HG03520 (cell line): ENCODE measurements at regions not wholly inside any gene's neighbourhood (a gene's known extent, or its start where the extent isn't known, plus 50 kb on each side); places are given as distances from the start of the nearest gene placed in this dataset.
"Not testable (repeated sequence)": the region's sequence is repeated elsewhere in the genome, so short reads cannot be mapped to it uniquely, and the experiment has no call there.

Source experiments
- ATAC-seq: cut with Tn5 transposase; IDR thresholded peaks from one replicate; pipeline ENCODE4 v1.9.1; 2021; ENCODE audit warnings: mild to moderate bottlenecking, moderate library complexity; ENCODE audit not compliant: unreplicated experiment

DNA sequence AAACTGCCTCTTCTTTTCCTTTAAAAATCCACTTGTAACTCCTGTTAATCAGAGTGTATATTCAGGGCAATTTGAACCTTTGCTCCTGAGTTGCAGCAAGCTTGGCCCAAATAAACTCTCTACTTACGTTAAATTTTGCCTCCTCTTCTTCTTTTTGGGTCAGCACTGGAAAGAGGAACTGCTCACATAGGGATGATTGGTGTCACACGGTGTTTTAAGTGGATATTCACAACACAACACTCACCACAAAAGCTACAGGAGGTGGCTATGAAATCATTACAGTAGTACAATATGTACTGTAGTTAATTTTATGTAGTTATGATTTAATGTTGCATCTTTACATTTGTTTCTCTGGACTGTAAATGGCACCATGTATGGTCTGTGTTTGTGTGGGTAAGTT is 96.8 kb upstream of the DOCK9 start:
- ATAC-seq = no peak

DNA sequence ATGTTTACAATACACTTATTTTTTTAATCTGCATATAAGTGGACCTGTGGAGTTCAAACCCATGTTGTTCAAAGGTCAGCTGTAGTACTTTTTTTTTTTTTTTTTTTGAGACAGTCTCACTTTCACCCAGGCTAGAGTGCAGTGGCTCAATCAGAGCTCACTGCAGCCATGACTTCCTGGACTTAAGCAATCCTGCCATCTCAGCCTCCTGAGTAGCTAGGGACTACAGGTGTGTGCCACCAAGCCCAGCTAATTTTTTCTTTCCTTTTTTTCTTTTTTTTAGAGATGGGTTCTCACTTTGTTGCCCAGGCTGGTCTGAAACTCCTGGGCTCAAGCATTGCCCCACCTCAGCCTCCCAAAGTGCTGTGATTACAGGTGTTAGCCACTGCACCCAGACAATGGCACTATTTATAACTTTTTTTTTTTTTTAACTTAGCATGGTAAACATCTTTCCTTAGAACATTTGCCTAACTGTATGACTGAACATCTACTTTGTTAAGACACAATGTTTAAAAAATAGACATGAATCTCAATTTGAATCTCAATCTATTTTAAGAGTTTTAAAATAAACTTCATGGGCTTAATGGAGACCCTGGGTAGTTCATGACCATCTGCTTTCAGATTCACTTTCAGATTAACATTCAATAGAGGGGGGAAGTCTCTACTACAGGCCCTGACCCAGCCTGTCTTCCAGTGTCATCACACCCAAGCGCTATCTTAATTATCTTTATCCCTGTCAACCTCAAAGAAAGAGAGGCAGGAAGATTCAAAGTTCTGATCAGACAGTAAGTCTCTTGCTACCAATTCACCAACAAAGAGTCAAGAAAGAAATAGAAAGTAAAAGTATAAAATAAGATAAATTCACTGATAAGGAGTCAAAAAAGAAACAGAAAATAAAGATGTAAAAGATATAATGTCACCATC is 97.7 kb upstream of the DOCK9 start:
- ATAC-seq = peak; percentile 88

DNA sequence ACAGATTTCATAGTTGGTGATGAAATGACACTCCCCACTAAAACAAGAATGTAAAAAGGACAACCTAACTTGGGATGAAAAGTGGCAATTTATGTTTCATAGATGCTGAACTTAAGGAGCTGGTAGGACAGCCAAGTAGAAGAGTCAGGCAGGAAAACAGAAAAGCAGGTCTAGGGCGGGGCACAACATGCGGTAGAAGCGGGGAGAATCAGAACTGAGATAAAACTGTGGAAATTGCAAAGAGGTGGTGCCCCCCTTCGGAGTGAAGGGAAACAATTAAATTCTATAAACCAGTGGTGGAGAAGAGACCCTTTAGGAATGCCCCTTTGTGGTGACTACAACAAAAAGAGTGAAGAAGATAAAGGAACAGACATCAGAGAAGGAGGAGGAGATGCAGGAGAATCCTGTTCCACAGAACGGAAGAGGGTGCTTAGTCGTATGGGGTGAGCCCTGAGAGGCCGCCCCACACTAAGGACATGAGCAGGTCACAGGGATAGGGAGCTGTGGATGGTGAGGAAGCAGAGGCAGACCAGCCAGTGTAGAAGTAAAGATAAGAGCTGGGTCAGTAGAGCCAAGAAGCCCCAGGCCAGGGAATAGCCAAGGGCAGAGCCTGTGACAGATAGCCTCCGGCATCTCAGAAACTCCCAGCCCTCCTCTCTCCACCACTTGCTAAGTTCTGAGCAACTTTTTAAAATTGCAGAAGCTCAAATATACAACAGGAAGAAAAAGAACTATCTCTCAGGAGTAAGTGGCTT is 100.3 kb upstream of the DOCK9 start:
- ATAC-seq = no peak

DNA sequence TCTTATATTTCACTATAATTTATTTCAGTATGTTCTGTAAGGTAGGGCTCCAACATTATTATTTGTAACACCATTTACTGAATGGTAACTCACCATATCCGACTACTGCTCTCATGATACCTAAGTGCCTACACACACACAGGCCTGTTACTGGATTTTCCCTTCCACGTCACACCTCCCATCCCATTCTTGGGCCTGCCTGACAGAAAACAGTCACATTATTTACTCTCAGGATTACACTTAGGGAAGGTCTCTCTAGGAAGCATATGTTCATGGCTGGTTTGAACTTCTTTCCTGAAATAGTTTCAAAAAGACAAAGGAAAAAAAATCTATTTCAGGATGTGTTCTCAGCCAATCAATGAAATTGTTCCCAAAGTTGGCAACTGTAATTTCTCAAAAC is 102.3 kb upstream of the DOCK9 start:
- ATAC-seq = no peak

DNA sequence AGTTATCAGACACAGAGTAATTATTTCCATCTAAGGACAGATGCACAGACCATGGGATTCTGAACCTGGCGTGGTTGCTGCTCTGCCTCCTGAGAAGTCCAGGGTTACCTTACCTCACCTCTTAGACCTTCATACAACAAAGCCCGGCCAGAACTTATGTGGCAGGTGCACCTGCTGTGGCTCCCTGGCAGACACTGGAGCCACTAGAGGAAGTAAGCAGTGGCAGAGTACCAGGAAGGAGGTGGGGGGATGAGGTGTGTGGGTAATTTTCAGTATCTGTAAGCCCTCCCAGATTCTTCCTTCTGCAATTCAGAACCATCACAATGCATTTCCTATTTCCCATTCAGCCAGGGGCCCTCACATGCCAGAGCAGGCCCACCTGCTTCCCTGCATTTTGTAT is 106.1 kb upstream of the DOCK9 start:
- no peak for ATAC-seq

DNA sequence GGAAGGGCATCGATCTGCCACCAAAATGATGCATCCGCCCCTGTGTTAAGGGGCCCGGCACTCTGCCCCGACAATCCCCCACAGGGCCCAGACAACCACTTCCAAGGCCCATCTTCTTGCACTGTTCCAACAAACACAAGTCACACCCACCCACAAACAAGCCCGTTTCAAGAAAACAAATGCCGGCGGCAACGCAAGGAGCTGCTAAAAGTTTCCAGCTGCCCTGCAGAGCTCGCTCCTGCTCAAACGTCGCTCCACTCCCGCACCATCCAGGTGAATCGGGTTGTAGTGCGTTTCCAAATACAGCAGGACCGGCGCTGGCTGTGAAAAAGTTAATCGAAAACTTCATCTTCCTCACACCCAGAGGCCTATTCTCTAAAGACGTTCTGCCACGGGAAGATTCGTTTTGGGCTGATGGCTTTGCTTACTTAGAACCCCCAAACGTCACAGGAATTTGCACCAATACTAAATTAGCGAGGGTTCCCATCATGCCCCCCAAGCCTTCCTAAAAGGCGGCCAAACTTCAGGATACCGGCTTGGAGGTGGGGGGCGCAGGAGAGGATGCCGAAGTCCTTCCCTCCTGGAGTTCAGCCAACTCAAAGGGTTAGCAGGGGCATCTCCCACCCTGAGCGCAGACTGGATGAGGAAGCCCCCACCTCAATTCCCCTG is 107.4 kb upstream of the DOCK9 start:
- no peak for ATAC-seq

DNA sequence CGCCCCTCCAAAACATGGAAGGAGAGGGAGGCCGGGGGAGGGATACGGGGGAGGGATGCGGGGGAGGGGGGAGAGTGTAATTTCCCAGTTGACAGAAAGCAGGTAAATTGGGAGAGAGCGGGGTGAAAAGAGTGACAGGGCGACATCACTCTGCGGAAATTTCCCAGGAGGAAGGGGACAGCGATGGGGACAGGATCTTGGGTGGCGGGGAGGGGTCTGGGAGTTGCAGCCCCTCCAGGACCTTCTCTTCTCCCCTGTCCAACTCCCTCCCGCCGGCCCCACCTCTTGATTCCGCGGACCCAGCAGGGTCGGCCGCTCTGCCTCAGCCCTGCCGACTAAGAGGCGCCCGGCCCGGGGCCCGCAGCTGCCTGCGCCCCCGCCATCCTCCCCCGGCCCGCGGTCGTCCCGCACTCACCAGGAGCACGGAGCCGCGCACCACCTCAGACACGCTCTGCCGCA is 108.0 kb upstream of the DOCK9 start:
- ATAC-seq = no peak

DNA sequence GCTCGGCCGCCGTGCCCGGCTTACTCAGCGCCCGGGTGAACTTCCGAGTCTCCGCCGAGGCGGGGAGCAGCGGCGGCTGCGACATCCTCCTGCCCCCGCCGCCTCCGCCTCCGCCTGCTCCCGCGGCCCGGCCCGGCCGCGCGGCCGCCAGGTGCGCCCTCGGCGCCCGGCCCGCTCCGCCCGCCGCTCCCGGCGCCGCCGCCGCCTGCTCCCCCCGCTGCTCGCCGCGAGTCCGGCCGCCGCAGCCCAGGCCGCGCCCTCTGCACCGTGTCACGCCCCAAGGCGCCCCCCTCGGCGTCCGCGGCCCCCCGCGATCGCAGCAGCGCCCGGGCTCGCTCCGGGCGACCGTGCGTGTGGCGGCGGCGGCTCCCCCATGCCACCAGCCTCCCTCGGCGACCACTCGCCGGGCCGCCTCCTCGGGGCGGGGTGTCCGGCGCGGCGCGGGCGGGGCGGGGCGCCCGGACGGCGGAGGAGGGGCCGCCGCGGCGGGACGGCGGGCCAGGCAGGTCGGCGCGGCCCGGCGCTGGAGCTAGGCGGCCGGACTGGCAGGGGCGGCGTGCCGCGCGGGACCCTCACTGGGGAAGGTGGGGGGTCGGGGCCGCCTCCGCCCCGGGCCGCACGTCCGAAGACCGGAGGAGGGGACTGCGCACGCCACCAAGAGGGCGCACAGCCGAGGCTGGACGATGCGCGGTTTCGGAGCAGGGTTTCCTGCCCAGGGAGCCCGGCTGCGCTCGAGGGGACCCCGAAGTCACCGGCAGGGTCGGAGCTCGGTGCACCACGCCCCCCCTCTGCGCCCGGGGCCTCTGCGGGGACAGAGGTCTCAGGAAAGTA is 108.6 kb upstream of the DOCK9 start:
- peak; percentile 41 for ATAC-seq

DNA sequence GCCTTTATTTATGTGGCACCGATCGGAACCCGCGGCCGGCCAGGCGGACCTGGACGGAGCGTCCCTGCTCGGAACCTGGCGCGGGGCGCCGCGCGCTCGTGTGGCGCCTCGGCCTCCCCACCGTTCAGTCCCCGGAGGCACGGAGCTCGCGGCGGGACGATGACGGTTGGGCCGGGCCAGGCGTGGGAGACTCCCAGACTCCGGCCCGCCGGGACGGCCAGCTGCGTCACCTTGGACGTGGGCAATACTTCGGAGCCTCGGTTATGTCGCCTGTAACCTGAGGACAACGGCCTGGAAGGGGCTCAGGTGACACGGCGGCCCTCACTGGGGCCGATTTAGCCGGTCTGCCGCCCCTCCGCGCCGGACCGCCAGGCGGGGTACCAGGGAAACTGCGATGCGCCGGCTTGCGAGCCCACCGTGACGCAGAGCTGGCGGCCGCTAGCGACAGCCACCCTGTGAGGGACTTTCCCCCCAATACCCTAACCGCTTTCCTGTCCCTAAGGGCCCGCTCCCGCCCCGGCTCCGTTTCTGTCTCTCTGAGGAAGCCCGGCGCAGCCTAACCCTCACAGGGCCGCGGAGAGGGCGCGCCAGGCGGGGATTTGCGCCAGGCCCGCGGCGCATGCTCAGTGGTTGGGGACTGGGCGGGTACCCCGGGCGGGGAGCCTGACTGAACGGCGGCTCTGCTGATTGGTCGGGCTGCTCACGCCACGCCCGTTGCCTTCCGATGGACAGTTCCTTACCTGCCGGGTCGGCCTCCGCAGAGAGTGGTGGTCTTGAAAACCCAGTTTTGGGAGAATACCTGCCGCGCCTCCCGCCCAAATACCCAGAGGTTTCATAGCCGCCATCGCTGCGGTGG is 109.5 kb upstream of the DOCK9 start:
- ATAC-seq = peak; percentile 79

DNA sequence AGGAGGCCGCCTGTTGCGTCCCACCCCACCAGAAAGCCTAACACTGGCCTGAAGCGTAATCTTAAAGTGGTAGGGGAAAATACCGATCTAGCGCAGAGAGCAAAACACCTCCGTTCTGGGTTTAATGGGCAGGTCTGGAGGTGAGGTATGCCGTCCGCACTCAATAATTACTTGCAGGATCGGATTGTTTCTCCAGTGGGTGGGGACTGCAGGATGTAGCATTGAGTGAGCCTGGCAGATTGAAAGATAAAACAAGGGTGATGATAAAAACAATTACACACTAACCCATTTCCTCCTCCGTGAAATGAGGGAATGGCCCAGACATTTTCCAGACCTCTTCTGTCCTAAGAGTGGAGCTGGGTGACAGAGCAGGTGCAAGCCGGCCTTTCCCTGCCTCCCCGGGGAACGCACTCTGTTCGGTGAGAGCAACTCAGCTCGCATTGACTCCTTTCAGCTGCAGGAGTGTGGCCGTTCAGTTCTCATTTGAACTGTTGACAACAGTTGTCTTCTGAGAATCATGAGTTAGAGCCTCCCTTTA is 110.2 kb upstream of the DOCK9 start:
- peak; percentile 22 for ATAC-seq

DNA sequence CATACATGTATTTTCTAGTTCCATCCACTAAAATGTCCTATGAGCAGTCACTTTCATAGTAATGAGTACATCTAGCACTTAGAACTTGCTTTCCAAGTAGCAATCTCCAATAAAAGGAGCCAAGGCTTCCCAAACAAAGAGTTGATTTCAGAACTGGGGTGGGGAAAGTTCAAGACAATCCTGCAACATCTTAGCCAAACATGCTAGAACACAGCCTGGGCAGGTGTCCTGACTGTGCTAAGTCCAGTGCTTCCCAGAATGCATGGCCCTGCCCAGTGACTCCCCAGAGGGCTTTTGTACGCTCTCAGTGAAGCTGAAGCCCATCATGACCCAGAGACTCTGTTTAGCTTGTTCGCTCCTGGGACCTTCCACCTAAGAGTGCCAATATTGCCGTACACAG is 106.7 kb upstream of the UBAC2 start:
- ATAC-seq = no peak

DNA sequence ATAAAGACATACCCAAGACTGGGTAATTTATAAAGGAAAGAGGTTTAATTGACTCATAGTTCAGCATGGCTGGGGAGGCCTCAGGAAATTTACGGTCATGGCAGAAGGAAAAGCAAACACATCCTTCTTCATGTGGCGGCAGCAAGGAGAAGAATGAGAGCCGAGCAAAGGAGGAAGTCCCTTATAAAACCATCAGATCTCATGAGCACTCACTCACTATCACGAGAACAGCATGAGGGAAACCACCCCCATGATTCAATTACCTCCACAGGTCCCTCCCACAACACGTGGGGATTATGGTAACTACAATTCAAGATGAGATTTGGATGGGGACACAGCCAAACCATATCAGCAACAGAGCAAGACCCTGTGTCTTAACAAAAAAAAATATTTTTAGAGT is 98.8 kb upstream of the UBAC2 start:
- ATAC-seq = not testable (repeated sequence)

DNA sequence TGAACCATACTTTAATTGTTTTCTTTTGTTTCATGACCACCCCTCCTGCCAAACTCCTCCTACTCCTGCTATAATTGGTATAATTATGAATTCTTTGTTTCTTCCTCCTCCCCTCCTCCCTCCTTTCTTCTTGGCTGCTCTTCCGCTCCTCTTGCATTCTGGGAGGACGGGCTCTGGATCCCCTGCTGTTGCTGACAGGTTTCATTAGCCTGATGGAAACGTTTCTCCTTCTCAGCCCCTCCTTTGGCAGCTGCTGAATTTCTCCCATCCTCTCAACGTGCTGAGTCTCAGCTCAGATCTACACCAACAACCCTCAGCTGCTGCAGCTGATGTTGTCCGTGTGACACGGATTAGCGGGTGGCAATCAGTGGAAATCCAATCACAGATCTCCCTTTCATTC is 97.1 kb upstream of the UBAC2 start:
- no peak for ATAC-seq

DNA sequence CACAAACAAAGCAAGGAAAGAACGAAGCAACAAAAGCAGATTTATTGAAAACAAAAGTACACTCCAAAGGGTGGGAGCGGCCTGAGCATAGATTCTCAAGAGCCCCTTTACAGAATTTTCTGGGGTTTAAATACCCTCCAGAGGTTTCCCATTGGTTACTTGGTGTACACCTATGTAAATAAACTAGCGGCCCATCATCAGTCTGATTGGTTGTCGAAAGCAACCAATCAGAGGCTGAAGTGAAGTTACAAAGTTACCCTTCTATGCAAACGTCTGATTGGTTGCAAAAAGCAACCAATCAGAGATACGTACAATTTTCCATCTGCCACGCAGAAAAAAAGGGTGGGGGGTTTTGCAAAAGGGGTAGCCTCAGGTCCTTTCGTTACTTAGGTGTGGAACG is 96.3 kb upstream of the UBAC2 start:
- ATAC-seq = no peak

DNA sequence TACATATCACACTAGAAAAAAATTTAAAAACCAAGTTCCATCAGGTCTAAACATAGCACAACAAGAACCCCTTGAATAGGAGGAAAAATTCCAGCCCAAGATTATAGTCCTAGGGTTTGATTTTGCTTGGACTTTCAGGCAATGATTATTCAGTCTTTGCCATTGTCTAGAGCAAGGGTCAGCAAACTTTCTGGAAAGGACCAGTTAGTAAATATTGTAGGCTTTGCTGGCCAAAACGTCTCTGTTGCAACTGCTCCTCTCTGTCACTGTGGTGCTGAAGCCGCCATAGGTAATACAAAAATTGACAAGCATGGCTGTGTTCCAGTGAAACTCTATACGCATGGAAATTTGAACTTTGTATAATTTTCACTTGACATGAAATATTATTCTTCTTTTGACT is 95.5 kb upstream of the UBAC2 start:
- ATAC-seq = no peak

DNA sequence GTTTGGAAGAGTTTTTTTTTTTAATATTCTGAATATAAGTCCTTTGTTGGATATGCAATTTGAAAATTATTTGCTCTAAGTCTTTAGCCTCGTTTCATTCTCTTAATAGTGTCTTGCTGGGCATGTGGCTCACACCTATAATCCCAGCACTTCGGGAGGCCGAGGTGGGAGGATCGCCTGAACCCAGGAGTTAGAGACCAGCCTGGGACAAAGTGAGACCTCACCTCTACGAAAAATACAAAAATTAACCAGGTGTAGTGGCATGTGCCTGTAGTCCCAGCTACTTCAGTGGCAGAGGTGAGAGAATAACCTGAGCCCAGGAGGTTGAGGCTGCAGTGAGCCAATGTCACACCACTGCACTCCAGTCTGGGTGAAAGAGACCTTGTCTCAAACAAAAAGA is 87.3 kb upstream of the UBAC2 start:
- no peak for ATAC-seq

DNA sequence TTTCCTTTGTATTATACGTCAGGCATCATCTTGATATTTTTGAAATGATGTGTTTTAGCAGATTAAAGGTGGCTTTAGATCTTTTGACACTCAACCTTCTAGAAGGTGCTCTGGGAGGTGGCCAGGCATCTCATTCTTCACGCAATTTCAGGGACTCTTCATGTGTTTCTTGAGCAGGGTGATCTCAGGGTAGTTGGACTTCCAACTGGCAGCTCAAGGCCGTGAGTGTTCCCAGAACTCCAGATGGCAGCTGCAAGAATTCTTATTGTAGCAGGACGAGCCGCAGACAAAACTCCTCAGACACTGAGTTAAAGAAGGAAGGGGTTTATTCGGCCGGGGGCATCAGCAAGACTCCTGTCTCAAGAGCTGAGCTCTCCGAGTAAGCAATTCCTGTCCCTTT is 82.5 kb upstream of the UBAC2 start:
- ATAC-seq = no peak

DNA sequence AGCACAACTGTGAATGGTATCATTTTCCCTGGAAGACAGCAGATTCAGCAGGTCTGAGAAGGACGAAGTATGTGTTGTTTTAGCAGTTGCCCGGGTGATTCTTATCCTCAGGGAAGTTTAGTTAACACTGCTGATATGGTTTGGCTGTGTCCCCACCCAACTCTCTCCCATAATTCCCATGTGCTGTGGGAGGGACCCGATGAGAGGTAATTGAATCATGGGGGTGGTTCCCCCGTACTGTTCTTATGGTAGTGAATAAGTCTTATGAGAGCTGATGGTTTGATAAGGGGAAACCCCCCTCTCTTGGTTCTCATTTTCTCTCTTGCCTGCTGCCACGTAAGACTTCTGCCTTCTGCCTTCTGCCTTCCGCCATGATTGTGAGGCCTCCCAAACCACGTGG is 81.0 kb upstream of the UBAC2 start:
- no peak for ATAC-seq

DNA sequence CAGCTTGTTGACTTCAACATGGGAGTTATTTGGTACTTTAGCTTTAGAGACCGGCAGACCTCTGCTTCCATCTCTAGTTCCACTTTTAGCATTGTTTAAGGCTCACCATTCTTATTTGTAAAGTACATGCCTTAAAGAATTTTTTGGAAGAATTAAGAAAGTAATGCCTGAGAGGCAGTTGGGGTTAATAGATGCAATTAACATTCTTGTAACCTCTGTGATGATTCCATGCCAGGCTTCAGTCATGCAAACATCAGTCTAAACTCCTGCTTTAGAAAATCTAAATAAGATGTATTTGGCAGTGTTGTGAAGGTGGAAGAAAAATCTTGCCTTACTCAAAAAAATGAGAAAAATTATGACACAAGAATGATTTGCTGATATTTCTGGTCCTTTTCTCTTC is 79.9 kb upstream of the UBAC2 start:
- ATAC-seq = no peak

DNA sequence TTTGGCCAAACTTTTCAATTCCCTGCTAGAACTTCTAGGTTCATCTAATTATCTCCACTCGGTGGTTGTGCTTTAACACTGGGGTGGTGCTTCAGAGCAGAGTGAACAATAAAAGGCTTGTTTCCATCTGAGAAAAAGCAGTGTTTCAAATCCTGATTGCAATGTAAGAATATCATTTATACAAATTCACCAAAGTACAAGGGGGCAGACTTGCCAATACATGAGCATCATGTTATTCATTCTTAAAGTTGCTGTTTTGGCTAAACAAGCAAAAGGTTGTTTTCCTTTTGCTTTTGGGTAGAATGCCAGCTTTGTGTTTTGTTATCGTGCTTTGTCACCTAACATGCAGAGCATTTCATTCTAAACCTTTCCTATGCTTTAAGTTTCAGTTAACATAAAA is 78.5 kb upstream of the UBAC2 start:
- ATAC-seq = no peak
